Peyer's patch (tissue), 4 donors: ENCODE measurements at regions not wholly inside any gene's neighbourhood (a gene's known extent, or its start where the extent isn't known, plus 50 kb on each side); places are given as distances from the start of the nearest gene placed in this dataset.

ENCODE experiments used
- POLR2A ChIP-seq, 2 donors: fragments of 450-650 bp; IDR thresholded peaks; one replicate each; pipeline ENCODE4 v1.5.1; 2017; ENCODE audit warnings: antibody characterized with exemption in 2 of 2, mild to moderate bottlenecking in 2 of 2, moderate library complexity in 2 of 2
- TF ChIP-seq, protein P1 (sequence below), 6 experiments: fragments of 450-650 bp in 4 of 6; fragments of 200-600 bp in 2 of 6; sonication (generic) in 1 of 6; IDR thresholded peaks; one replicate each; pipeline ENCODE4 v1.5.1; 2017 to 2019; ENCODE audit warnings: antibody characterized with exemption in 6 of 6, mild to moderate bottlenecking in 3 of 6, moderate library complexity in 1 of 6

- no peak for TF ChIP-seq POLR2A (IDR thresholded peaks at IDR 0.05)
- TF ChIP-seq, protein P1, sequence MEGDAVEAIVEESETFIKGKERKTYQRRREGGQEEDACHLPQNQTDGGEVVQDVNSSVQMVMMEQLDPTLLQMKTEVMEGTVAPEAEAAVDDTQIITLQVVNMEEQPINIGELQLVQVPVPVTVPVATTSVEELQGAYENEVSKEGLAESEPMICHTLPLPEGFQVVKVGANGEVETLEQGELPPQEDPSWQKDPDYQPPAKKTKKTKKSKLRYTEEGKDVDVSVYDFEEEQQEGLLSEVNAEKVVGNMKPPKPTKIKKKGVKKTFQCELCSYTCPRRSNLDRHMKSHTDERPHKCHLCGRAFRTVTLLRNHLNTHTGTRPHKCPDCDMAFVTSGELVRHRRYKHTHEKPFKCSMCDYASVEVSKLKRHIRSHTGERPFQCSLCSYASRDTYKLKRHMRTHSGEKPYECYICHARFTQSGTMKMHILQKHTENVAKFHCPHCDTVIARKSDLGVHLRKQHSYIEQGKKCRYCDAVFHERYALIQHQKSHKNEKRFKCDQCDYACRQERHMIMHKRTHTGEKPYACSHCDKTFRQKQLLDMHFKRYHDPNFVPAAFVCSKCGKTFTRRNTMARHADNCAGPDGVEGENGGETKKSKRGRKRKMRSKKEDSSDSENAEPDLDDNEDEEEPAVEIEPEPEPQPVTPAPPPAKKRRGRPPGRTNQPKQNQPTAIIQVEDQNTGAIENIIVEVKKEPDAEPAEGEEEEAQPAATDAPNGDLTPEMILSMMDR (IDR thresholded peaks at IDR 0.05), result no peak
Observed at GRCh38 chr11:104672897-104673296, 225.4 kb downstream of the CASP12 start.
